ENCODE measurements at regions not wholly inside any gene's neighbourhood (a gene's known extent, or its start where the extent isn't known, plus 50 kb on each side); places are given as distances from the start of the nearest gene placed in this dataset.

DNA sequence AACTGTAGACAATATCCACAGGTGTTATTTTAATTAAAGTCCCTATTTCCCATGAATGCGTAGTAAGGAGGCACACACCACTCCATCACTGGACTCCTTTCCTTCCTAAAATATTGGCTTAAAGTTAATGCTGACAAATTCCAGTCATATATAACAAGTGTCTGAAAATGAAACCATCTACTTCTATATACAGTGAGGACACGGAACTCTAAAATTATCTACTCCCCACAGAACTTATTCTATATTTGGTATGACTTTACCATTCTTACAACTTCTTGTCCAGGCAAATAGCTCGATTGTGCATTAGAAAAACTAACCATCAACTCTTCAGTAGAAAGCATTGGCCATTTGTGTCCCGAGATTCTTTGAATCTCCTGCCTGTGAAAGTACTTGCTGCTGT is 1560.2 kb downstream of the EFNB2 start:
- no peak for TF ChIP-seq EZH2 (IDR thresholded peaks at IDR 0.05; ENCODE audit: low read length, missing control alignments)
- TF ChIP-seq, protein P1, sequence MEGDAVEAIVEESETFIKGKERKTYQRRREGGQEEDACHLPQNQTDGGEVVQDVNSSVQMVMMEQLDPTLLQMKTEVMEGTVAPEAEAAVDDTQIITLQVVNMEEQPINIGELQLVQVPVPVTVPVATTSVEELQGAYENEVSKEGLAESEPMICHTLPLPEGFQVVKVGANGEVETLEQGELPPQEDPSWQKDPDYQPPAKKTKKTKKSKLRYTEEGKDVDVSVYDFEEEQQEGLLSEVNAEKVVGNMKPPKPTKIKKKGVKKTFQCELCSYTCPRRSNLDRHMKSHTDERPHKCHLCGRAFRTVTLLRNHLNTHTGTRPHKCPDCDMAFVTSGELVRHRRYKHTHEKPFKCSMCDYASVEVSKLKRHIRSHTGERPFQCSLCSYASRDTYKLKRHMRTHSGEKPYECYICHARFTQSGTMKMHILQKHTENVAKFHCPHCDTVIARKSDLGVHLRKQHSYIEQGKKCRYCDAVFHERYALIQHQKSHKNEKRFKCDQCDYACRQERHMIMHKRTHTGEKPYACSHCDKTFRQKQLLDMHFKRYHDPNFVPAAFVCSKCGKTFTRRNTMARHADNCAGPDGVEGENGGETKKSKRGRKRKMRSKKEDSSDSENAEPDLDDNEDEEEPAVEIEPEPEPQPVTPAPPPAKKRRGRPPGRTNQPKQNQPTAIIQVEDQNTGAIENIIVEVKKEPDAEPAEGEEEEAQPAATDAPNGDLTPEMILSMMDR (conservative IDR thresholded peaks at IDR 0.05 in 1 of 2, IDR thresholded peaks at IDR 0.05 in 1 of 2; ENCODE audit: low read depth in 1 of 2, low read length in 2 of 2), result no peak
- H3K27ac ChIP-seq (ENCODE audit: insufficient read depth, low read length), result no peak overlapping the region
- no peaks in the 10 kb centered on the region for H3K9me3 ChIP-seq (ENCODE audit: control insufficient read depth, insufficient read depth, low read depth, low read length)
- no peaks in the 10 kb centered on the region for H3K4me1 ChIP-seq (ENCODE audit: control insufficient read depth, extremely low read depth, insufficient read depth, low read length)
- no peaks in the 10 kb centered on the region for H3K79me2 ChIP-seq (ENCODE audit: control insufficient read depth, insufficient read depth, low read length)
- no peaks in the 10 kb centered on the region for H3K36me3 ChIP-seq (ENCODE audit: control insufficient read depth, insufficient read depth, low read length)
- no peak overlapping the region for H2AFZ ChIP-seq (ENCODE audit: low read length)
- H4K20me1 ChIP-seq (ENCODE audit: control insufficient read depth, extremely low read depth, insufficient read depth, low read length), result no peaks in the 10 kb centered on the region
- H3K4me3 ChIP-seq (replicated peaks in 1 of 4; ENCODE audit: control extremely low read depth in 1 of 4, insufficient read depth in 1 of 4, low read depth in 3 of 4, low read length in 4 of 4), result no peak overlapping the region
- no peak overlapping the region for H3K4me2 ChIP-seq (ENCODE audit: extremely low read depth, insufficient read depth, low read length)
- no peak for DNase-seq (ENCODE audit: low read depth in 2 of 2)
- H3K27me3 ChIP-seq (ENCODE audit: control insufficient read depth, insufficient read depth, low read length), result no peaks in the 10 kb centered on the region
- no peak overlapping the region for H3K9ac ChIP-seq (ENCODE audit: insufficient read depth, low read length)

DNA sequence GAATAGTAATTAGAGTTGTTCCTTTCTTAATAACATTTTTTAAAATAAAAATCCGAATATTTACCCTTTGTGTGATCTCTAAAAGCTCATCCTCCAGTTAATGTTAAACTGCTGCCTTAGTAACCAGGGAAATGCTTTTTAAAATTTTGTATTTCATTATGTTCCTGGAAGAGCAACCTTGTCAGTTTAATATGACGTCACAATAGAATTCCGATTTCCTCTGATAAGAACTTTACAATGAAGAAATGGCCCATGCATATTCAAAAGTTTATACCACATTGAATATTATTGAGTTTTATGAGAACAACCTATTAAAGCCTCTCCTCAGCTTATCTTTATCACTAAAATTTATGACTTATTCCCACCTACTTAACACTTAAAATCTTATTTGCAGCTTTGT is 1566.6 kb downstream of the EFNB2 start:
- TF ChIP-seq EZH2 (IDR thresholded peaks at IDR 0.05; ENCODE audit: low read length, missing control alignments), result no peak
- TF ChIP-seq, protein P1 (conservative IDR thresholded peaks at IDR 0.05 in 1 of 2, IDR thresholded peaks at IDR 0.05 in 1 of 2; ENCODE audit: low read depth in 1 of 2, low read length in 2 of 2), result no peak
- Histone ChIP-seq H3K79me2 (ENCODE audit: control insufficient read depth, insufficient read depth, low read length) (no peaks in the 10 kb centered on the region), H4K20me1 (ENCODE audit: control insufficient read depth, extremely low read depth, insufficient read depth, low read length) (no peaks in the 10 kb centered on the region), H3K27me3 (ENCODE audit: control insufficient read depth, insufficient read depth, low read length) (no peaks in the 10 kb centered on the region), H3K9ac (ENCODE audit: insufficient read depth, low read length) (no peak overlapping the region), H3K36me3 (ENCODE audit: control insufficient read depth, insufficient read depth, low read length) (no peaks in the 10 kb centered on the region), H2AFZ (ENCODE audit: low read length) (no peak overlapping the region), H3K4me2 (ENCODE audit: extremely low read depth, insufficient read depth, low read length) (no peak overlapping the region), H3K4me1 (ENCODE audit: control insufficient read depth, extremely low read depth, insufficient read depth, low read length) (no peaks in the 10 kb centered on the region), H3K4me3 (replicated peaks in 1 of 4; ENCODE audit: control extremely low read depth in 1 of 4, insufficient read depth in 1 of 4, low read depth in 3 of 4, low read length in 4 of 4) (no peak overlapping the region), H3K27ac (ENCODE audit: insufficient read depth, low read length) (no peak overlapping the region), H3K9me3 (ENCODE audit: control insufficient read depth, insufficient read depth, low read depth, low read length) (no peaks in the 10 kb centered on the region)
- DNase-seq (ENCODE audit: low read depth in 2 of 2), result no peak

DNA sequence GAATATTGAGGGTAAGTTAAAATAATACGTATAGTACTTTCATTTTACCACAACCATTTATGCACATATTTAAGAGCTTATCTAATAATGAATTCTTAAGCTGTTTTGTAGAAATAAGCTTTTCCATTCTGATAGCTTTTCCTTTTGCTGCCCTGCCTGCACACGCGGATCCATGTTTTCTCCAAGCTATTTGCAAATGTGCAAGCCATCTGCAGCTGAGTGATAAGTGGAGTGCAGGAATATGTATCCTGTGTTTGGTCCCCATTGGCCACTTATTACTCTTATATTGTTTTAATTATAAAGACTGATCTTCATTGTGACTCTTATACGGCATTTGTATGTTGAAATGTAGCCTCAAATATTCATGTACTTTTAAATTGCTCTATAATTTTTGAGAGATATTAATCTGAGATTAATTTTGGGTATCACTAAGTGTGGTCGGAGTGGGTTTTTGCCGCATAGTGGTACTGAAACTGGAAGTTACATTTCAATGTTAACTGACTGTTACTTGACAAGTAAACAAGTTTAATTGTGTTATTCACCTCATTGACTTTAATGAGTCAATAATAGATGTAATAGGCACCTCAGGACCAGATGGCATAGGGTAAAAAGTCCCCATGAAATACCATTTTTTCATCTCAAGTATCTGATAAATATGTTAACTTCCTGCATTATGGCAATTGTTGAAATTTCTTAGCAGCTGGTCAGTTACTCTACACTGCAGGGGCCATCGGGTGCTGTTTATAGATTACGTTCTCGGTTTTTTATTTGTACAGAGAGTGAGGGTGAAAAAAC is 1567.4 kb downstream of the EFNB2 start:
- H3K4me1 ChIP-seq (ENCODE audit: control insufficient read depth, extremely low read depth, insufficient read depth, low read length), result no peaks in the 10 kb centered on the region
- TF ChIP-seq, protein P1 (conservative IDR thresholded peaks at IDR 0.05 in 1 of 2, IDR thresholded peaks at IDR 0.05 in 1 of 2; ENCODE audit: low read depth in 1 of 2, low read length in 2 of 2), result no peak
- TF ChIP-seq EZH2 (IDR thresholded peaks at IDR 0.05; ENCODE audit: low read length, missing control alignments), result no peak
- H3K27me3 ChIP-seq (ENCODE audit: control insufficient read depth, insufficient read depth, low read length), result no peaks in the 10 kb centered on the region
- no peaks in the 10 kb centered on the region for H3K36me3 ChIP-seq (ENCODE audit: control insufficient read depth, insufficient read depth, low read length)
- peak in 1 of 2 donors; percentile 34 for DNase-seq (ENCODE audit: low read depth in 2 of 2)
- H2AFZ ChIP-seq (ENCODE audit: low read length), result no peak overlapping the region
- H3K4me3 ChIP-seq (replicated peaks in 1 of 4; ENCODE audit: control extremely low read depth in 1 of 4, insufficient read depth in 1 of 4, low read depth in 3 of 4, low read length in 4 of 4), result peak overlapping the region in 1 of 4 experiments; percentile 31
- no peaks in the 10 kb centered on the region for H3K9me3 ChIP-seq (ENCODE audit: control insufficient read depth, insufficient read depth, low read depth, low read length)
- H3K27ac ChIP-seq (ENCODE audit: insufficient read depth, low read length), result no peak overlapping the region
- H3K4me2 ChIP-seq (ENCODE audit: extremely low read depth, insufficient read depth, low read length), result no peak overlapping the region
- H3K79me2 ChIP-seq (ENCODE audit: control insufficient read depth, insufficient read depth, low read length), result no peaks in the 10 kb centered on the region
- H3K9ac ChIP-seq (ENCODE audit: insufficient read depth, low read length), result no peak overlapping the region
- H4K20me1 ChIP-seq (ENCODE audit: control insufficient read depth, extremely low read depth, insufficient read depth, low read length), result no peaks in the 10 kb centered on the region
